ENCODE measurements at regions not wholly inside any gene's neighbourhood (a gene's known extent, or its start where the extent isn't known, plus 50 kb on each side); places are given as distances from the start of the nearest gene placed in this dataset.

DNA sequence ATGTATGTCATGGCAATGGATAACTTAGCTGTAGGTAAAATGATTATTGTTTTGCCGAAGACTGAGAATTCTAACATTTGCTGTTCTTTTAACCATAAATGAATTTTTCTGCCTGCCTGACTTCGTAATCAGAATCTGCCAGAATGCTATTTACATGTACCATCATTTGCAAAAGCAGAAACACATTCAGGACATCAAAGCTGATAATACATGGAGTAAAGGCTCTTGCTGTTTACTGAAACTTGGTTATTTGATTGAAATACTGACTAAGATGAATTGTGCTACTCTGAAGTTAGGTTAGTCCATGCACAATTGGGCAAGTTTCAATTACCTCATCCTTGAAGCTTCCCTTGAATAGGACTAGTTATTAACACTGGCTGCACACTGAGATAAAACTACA is 293.8 kb downstream of the PLA2G4A start:
- TF ChIP-seq, protein P1, sequence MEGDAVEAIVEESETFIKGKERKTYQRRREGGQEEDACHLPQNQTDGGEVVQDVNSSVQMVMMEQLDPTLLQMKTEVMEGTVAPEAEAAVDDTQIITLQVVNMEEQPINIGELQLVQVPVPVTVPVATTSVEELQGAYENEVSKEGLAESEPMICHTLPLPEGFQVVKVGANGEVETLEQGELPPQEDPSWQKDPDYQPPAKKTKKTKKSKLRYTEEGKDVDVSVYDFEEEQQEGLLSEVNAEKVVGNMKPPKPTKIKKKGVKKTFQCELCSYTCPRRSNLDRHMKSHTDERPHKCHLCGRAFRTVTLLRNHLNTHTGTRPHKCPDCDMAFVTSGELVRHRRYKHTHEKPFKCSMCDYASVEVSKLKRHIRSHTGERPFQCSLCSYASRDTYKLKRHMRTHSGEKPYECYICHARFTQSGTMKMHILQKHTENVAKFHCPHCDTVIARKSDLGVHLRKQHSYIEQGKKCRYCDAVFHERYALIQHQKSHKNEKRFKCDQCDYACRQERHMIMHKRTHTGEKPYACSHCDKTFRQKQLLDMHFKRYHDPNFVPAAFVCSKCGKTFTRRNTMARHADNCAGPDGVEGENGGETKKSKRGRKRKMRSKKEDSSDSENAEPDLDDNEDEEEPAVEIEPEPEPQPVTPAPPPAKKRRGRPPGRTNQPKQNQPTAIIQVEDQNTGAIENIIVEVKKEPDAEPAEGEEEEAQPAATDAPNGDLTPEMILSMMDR (IDR thresholded peaks at IDR 0.05; ENCODE audit: low read depth, low read length, missing control alignments) = no peak
- no peak overlapping the region for H3K4me3 ChIP-seq (ENCODE audit: low read depth, low read length)
- no peak for DNase-seq (ENCODE audit: low read depth)
- in situ Hi-C loops (cut with HindIII; ENCODE audit: low sequenced_read_pairs) = no loop called here

DNA sequence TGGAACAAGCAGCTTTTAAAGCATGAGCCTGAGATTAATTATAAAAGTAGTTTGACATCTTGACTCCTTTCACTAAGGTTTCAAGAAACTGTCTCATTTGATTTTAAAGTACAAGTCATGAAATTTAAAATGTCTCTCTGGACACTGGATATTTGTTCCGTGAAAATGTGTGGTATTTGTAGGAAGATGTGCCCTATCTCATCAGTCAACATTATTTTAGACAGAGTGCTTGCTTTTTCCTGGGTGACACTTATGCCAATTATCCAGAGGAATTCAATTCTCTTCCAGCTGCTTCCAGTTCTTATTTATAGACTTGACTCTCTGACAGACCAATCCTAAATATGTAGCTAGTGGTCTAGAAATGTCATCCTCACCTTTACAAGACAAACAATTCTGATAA is 300.4 kb downstream of the PLA2G4A start:
- no peak for DNase-seq (ENCODE audit: low read depth)
- in situ Hi-C loops (cut with HindIII; ENCODE audit: low sequenced_read_pairs) = no loop called here
- TF ChIP-seq, protein P1 (IDR thresholded peaks at IDR 0.05; ENCODE audit: low read depth, low read length, missing control alignments) = no peak
- H3K4me3 ChIP-seq (ENCODE audit: low read depth, low read length) = no peak overlapping the region

DNA sequence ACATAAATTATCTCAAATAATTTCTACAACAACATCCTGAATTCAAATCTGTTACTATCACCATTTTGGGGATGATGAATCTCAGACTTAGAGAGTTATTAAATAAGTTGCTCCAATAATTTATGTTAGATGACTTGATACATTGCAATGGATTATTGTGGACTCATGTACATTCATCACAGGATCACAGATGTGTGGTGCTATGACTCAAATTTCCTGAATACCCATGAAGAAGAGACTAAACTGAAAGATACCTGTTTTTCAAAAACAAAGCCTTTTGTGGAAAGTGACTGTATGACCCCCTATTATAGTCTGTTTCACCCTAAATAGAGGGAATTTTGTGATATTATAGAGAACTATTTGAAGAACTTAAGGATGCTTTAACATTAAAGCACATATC is 315.0 kb downstream of the PLA2G4A start:
- no peak for DNase-seq (ENCODE audit: low read depth)
- TF ChIP-seq, protein P1 (IDR thresholded peaks at IDR 0.05; ENCODE audit: low read depth, low read length, missing control alignments) = no peak
- H3K4me3 ChIP-seq (ENCODE audit: low read depth, low read length) = no peak overlapping the region
- in situ Hi-C loops (cut with HindIII; ENCODE audit: low sequenced_read_pairs) = no loop called here

DNA sequence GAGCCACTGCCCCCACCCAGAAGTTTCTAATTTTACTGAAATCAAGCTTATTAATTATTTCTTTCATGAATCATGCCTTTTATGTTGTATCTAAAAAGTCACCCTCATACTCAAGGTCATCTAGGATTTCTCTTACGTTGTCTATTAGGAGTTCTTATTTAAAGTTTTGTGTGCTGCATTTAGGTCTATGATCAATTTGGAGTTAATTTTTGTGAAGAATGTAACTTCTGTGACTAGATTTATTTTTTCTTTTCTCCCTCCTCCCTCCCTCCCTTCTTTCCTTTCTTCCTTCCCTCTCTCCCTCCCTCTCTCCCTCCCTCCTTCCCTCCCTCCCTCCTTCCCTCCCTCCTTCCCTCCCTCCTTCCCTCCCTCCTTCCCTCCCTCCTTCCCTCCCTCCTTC is 317.6 kb downstream of the PLA2G4A start:
- in situ Hi-C loops (cut with HindIII; ENCODE audit: low sequenced_read_pairs) = no loop called here
- no peak overlapping the region for H3K4me3 ChIP-seq (ENCODE audit: low read depth, low read length)
- TF ChIP-seq, protein P1 (IDR thresholded peaks at IDR 0.05; ENCODE audit: low read depth, low read length, missing control alignments) = no peak
- DNase-seq (ENCODE audit: low read depth) = no peak

DNA sequence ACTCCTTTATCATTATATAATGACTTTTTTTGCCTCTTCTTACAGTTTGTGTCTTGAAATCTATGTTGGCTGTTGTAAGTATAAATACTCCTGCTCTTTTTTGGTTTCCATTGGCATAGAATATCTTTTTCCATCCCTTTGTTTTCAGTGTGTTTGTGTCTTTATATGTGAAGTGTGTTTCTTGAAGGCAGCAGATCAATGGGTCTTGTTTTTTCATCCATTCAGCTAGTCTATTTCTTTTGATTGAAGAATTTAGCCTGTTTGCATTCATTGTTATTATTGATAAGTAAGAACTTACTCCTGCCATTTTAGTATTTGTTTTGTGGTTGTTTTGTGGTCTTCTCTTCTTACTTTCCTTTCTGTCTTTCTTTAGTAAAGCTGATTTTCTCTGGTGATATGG is 322.8 kb downstream of the PLA2G4A start:
- H3K4me3 ChIP-seq (ENCODE audit: low read depth, low read length) = no peak overlapping the region
- TF ChIP-seq, protein P1 (IDR thresholded peaks at IDR 0.05; ENCODE audit: low read depth, low read length, missing control alignments) = no peak
- DNase-seq (ENCODE audit: low read depth) = no peak
- in situ Hi-C loops (cut with HindIII; ENCODE audit: low sequenced_read_pairs) = no loop called here

DNA sequence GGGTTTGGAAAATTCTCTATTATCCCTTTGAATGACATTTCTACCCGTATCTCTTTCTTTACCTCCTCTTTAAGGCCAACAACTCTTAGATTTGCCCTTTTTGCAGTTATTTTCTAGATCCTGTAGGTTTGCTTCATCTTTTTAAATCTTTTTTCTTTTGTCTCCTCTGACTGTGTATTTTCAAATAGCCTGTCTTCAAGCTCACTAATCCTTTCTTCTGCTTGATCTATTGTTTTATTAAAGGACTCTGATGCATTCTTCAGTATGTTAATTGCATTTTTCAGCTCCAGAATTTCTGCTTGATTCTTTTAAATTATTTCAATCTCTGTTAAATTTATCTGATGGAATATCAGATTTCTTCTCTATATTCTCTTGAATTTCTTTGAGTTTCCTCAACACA is 324.3 kb downstream of the PLA2G4A start:
- no peak overlapping the region for H3K4me3 ChIP-seq (ENCODE audit: low read depth, low read length)
- no peak for DNase-seq (ENCODE audit: low read depth)
- in situ Hi-C loops (cut with HindIII; ENCODE audit: low sequenced_read_pairs) = no loop called here
- TF ChIP-seq, protein P1 (IDR thresholded peaks at IDR 0.05; ENCODE audit: low read depth, low read length, missing control alignments) = no peak

DNA sequence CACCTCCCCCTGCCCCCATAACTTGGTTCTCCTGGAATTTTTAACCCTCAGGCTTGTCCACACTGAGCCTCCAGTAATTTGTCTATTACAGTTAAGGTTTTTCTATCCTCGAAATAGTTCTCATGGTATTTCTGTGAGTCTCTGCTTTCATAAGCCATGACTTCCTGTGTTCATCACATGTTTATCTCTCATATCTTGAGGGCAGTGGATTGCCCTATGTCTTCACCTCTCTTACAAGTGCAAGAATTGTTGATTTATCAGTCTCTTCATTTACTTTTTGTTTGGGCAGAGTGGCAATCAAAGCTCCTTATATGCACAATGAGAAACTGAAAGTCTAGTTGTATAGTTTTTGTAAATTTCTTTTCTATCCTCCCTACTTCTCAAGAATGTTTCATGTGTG is 328.4 kb downstream of the PLA2G4A start:
- no peak overlapping the region for H3K4me3 ChIP-seq (ENCODE audit: low read depth, low read length)
- TF ChIP-seq, protein P1 (IDR thresholded peaks at IDR 0.05; ENCODE audit: low read depth, low read length, missing control alignments) = no peak
- in situ Hi-C loops (cut with HindIII; ENCODE audit: low sequenced_read_pairs) = no loop called here
- no peak for DNase-seq (ENCODE audit: low read depth)
